Nephron (organoid): ENCODE measurements at regions not wholly inside any gene's neighbourhood (a gene's known extent, or its start where the extent isn't known, plus 50 kb on each side); places are given as distances from the start of the nearest gene placed in this dataset.
A peak's percentile ranks its signal among the peaks of the same experiment; 100 is the strongest.

Experiments used
- H3K27ac Mint-ChIP-seq, 3 experiments: 2 replicates each; pipeline ENCODE4 v1.8.0; 2020; ENCODE audit warnings: mixed read lengths in 3 of 3, mild to moderate bottlenecking in 2 of 3, moderate library complexity in 1 of 3
- H3K27me3 Mint-ChIP-seq: 2 replicates; pipeline ENCODE4 v1.8.0; 2021; ENCODE audit warnings: low read depth, mild to moderate bottlenecking, moderate library complexity, mixed read lengths
- H3K36me3 Mint-ChIP-seq: 2 replicates; pipeline ENCODE4 v1.8.0; 2020; ENCODE audit warnings: low read depth, mixed read lengths
- H3K4me1 Mint-ChIP-seq: 2 replicates; pipeline ENCODE4 v1.8.0; 2020; ENCODE audit warnings: mixed read lengths
- H3K4me3 Mint-ChIP-seq, 3 experiments: 2 replicates each; pipeline ENCODE4 v1.8.0; 2020; ENCODE audit warnings: mild to moderate bottlenecking in 3 of 3, mixed read lengths in 3 of 3, moderate library complexity in 2 of 3
- H3K9me3 Mint-ChIP-seq: 2 replicates; pipeline ENCODE4 v1.8.0; 2020; ENCODE audit warnings: mixed read lengths
- TF ChIP-seq, protein P1 (sequence below), 3 experiments: fragments of 200-600 bp; sonication (generic); IDR thresholded peaks; one replicate each; pipeline ENCODE4 v1.5.0; 2021; ENCODE audit warnings: antibody characterized with exemption in 3 of 3; ENCODE audit not compliant: unreplicated experiment in 3 of 3

DNA sequence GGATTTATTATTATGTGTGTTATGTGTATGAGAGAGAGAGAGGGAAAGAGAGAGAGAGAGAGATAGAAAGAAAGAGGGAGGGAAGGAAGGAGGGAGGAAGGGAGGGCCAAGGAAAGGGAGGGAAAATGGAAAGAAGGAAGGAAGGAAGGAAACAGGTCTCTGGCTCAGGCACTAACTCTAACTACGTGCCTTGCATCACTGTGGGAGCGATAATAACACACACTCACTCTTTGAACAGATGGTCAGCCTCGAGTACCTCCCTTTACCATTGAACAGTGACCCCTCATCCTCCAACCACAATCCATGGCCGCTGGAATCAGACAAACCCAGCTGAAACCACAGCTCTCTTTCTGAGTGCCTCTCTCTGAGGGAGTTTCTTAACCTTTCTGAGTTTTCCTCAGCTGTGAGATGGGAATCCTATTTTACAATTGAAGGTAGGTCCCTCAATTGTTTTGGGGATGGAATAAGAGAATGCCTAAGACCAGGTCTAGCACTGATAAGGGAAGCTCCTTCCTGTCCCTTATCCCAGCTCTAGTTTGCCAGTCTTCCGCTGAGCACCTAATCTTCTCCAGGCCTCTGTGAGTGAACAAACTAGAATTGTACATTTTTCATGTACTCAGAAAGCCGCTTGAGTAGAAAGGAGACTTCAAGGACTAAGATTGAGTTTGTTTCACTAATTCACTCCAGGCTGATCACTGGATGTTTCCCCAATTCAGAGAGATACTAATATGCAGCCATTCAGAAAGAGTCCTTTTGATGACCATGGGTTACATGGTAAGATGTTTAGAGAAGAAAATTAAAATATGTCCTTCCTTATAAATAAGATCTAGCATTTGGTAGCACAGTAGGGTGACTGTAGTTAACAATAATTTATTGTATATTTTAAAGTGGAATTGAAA lies 62.8 kb downstream of the IRF2BP2 start:
- no peak overlapping the region for H3K4me3 Mint-ChIP-seq
- peaks cover 49% of the 10 kb centered on the region for H3K4me1 Mint-ChIP-seq
- TF ChIP-seq, protein P1, sequence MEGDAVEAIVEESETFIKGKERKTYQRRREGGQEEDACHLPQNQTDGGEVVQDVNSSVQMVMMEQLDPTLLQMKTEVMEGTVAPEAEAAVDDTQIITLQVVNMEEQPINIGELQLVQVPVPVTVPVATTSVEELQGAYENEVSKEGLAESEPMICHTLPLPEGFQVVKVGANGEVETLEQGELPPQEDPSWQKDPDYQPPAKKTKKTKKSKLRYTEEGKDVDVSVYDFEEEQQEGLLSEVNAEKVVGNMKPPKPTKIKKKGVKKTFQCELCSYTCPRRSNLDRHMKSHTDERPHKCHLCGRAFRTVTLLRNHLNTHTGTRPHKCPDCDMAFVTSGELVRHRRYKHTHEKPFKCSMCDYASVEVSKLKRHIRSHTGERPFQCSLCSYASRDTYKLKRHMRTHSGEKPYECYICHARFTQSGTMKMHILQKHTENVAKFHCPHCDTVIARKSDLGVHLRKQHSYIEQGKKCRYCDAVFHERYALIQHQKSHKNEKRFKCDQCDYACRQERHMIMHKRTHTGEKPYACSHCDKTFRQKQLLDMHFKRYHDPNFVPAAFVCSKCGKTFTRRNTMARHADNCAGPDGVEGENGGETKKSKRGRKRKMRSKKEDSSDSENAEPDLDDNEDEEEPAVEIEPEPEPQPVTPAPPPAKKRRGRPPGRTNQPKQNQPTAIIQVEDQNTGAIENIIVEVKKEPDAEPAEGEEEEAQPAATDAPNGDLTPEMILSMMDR (IDR thresholded peaks at IDR 0.05; ENCODE audit: unreplicated experiment in 3 of 3) = no peak
- H3K27ac Mint-ChIP-seq = peak overlapping the region; percentile 57 to 99 (median 65)
- H3K9me3 Mint-ChIP-seq = no peaks in the 10 kb centered on the region
- H3K27me3 Mint-ChIP-seq = peaks cover 4% of the 10 kb centered on the region
- H3K36me3 Mint-ChIP-seq = no peaks in the 10 kb centered on the region

DNA sequence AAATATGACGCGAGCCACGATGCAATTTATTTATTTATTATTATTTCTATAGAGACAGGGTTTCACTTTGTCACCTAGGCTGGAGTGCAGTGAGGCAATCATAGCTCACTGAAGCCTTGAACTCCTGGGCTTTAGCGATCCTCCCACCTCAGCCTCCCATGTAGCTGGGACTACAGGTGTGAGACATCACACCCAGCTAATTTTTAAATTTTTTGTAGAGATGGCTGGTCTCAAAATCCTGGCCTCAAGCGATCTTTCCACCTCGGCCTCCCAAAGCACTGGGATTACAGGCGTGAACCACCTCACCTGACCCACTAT lies 63.6 kb downstream of the IRF2BP2 start:
- H3K27me3 Mint-ChIP-seq = peaks cover 4% of the 10 kb centered on the region
- peaks cover 57% of the 10 kb centered on the region for H3K4me1 Mint-ChIP-seq
- H3K36me3 Mint-ChIP-seq = no peaks in the 10 kb centered on the region
- TF ChIP-seq, protein P1 (IDR thresholded peaks at IDR 0.05; ENCODE audit: unreplicated experiment in 3 of 3) = no peak
- peak overlapping the region in 2 of 3 experiments; percentile 98 to 99 for H3K27ac Mint-ChIP-seq
- no peak overlapping the region for H3K4me3 Mint-ChIP-seq
- no peaks in the 10 kb centered on the region for H3K9me3 Mint-ChIP-seq

DNA sequence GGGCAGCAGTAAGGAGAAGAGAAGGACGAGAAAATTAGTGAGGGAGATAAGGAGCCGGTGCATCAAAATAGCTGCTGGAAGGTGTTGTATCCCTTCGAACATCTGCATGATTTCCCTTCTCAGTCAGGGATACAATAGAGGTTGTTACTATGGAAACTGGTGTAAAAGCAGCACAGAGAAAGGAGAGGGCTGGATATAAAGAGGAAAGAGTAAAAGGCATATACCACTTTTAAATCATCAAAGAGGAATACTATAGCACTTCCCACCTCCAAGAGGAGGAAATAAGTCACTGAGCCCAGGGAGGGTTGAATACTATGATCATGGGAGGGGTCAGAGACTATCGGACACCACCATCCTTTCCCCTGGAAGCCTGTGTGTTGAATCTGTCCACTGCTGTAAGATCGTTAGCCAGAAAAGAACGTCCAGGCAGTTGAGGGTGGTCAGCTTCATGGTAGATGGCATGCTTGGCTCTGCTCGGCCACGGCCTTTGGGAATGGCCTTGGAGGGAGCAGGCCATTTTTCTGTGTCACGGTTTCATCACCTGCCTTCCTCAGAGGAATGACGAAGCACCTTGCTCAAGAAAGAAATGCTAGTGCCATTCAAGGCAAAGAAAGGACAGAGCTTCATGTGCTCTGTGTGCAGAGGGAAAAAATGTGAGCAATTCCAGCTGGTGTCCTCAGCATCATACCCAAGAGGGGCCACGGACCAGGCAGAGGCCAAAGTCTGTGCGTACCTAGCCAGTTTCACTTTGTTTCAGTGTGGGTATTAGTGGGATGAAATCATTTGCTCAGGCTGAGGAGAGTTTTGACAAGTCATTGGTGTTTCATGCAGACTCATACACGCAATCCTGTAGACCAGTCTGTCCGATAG lies 64.2 kb downstream of the IRF2BP2 start:
- H3K27ac Mint-ChIP-seq = peak overlapping the region; percentile 97 to 99 (median 98)
- H3K36me3 Mint-ChIP-seq = no peaks in the 10 kb centered on the region
- peaks cover 58% of the 10 kb centered on the region for H3K4me1 Mint-ChIP-seq
- peaks cover 3% of the 10 kb centered on the region for H3K27me3 Mint-ChIP-seq
- no peaks in the 10 kb centered on the region for H3K9me3 Mint-ChIP-seq
- H3K4me3 Mint-ChIP-seq = peak overlapping the region in 1 of 3 experiments; percentile 16
- TF ChIP-seq, protein P1 (IDR thresholded peaks at IDR 0.05; ENCODE audit: unreplicated experiment in 3 of 3) = no peak

DNA sequence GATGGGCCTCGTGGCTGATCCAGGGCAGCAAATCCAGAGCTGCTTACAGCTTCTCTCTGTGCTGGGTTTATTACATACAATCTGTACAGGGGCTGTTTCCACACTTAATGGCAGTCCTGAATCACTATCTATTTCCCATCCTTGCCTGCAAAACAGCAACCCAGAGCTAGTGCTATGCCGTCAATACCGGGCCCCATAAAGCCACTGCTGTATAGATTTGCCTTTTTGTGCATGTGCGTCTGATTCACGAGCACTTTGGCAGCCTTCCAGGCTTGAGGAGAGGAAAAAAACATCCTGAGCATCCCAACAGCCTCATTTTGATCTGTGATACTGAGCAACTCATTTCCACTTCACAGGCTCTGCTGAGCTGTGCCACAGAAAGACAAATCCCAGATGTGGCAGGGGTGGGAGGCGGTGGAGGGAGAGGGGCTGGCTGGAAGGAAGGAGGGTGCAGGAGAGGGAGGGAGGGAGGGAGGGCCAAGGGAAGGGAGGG lies 65.2 kb upstream of the TARBP1 start:
- H3K27ac Mint-ChIP-seq = peak overlapping the region; percentile 97 to 99 (median 98)
- H3K36me3 Mint-ChIP-seq = no peaks in the 10 kb centered on the region
- H3K4me1 Mint-ChIP-seq = peaks cover 74% of the 10 kb centered on the region
- no peaks in the 10 kb centered on the region for H3K9me3 Mint-ChIP-seq
- H3K4me3 Mint-ChIP-seq = peak overlapping the region in 1 of 3 experiments; percentile 18
- no peaks in the 10 kb centered on the region for H3K27me3 Mint-ChIP-seq
- TF ChIP-seq, protein P1 (IDR thresholded peaks at IDR 0.05; ENCODE audit: unreplicated experiment in 3 of 3) = no peak

DNA sequence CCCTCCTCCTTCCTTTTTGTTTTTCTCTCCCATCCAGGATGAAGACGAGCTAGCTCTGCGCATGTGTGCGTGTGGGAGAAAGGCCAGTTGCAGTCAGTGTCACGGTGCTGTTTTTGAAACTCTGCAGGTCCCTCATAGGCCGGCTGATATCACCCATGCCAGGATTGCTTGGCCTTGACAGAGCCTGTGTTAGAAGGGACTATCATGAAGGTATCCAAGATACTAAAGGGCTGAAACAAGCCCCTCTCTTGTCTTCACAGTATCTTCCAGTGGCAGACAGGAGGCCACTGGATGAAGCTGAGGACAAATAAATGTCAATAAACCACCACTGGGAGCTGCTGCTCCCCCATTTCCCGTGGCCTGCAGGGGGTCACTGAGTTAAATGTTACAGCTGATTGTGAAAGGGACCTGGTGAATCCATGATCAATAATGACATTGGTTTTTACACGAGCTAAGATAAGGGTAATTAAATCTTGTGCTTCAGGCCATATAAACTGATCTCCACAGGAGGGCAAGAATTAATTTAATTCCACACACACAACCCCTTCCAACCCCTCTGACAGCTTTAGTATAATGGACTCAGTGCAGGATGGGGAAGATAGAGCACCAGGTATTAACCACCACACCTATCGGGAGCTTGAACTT lies 64.6 kb upstream of the TARBP1 start:
- Mint-ChIP-seq H3K4me1 (peaks cover 80% of the 10 kb centered on the region), H3K4me3 (peak overlapping the region in 1 of 3 experiments; percentile 18), H3K36me3 (no peaks in the 10 kb centered on the region), H3K9me3 (no peaks in the 10 kb centered on the region), H3K27me3 (no peaks in the 10 kb centered on the region), H3K27ac (peak overlapping the region; percentile 97 to 99 (median 98))
- TF ChIP-seq, protein P1 (IDR thresholded peaks at IDR 0.05; ENCODE audit: unreplicated experiment in 3 of 3) = no peak
